Endothelial cell of umbilical vein (primary cell): ENCODE measurements at regions not wholly inside any gene's neighbourhood (a gene's known extent, or its start where the extent isn't known, plus 50 kb on each side); places are given as distances from the start of the nearest gene placed in this dataset.

Experiments
- BruUV-seq: library from RNA; stranded (reverse); fragments of 400-500 nt; replicated peaks from 2 replicates; lab custom pipeline; 2021; lab: Mats Ljungman, UMichigan
- CTCF ChIA-PET: fragments of 300-600, 350-600 bp; sonication (Branson Sonifier 250); formaldehyde crosslinking; loops from one replicate; lab custom pipeline; 2021; ENCODE audit warnings: antibody characterized with exemption, inconsistent platforms; lab: Charles Lee
- POLR2A ChIA-PET: fragments of 300-600, 350-600 bp; sonication (Branson Sonifier 250); formaldehyde crosslinking; loops from one replicate; lab custom pipeline; 2021; ENCODE audit warnings: antibody characterized with exemption, inconsistent platforms; lab: Charles Lee
- DNase-seq: peaks from one replicate; pipeline ENCODE4 v3.0.0-alpha.2; 2011; ENCODE audit warnings: low read depth, low spot score
- FAIRE-seq: peaks from 2 replicates; lab custom pipeline; 2011; peaks lifted over from hg19 to GRCh38; lab: Jason Lieb, UNC
- H2AFZ ChIP-seq: 2 replicates; pipeline ENCODE4 v1.6.0; 2012; ENCODE audit warnings: low read depth, low read length, control low read depth, inconsistent platforms
- H3K27ac ChIP-seq: 2 replicates; pipeline ENCODE4 v1.5.1; 2011; ENCODE audit warnings: low read depth, mild to moderate bottlenecking, control low read depth, low read length, moderate library complexity; ENCODE audit not compliant: insufficient read depth
- H3K27me3 ChIP-seq, 2 experiments: 2 replicates each; pipeline versions ENCODE4 v1.6.0 to v1.6.1; 2011; ENCODE audit warnings: low read length in 2 of 2, mixed read lengths in 1 of 2; ENCODE audit not compliant: control insufficient read depth in 2 of 2, insufficient read depth in 2 of 2
- H3K36me3 ChIP-seq, 2 experiments: 2 replicates in 1 of 2; 3 replicates in 1 of 2; pipeline ENCODE4 v1.5.1; 2011; ENCODE audit warnings: low read length in 2 of 2, mild to moderate bottlenecking in 1 of 2, moderate library complexity in 1 of 2; ENCODE audit not compliant: control insufficient read depth in 2 of 2, insufficient read depth in 2 of 2; ENCODE audit errors: extremely low read depth in 1 of 2
- H3K4me1 ChIP-seq: 3 replicates; pipeline ENCODE4 v1.5.1; 2011; ENCODE audit warnings: mild to moderate bottlenecking, low read length; ENCODE audit not compliant: control insufficient read depth, insufficient read depth; ENCODE audit errors: extremely low read depth
- H3K4me2 ChIP-seq: 2 replicates; pipeline ENCODE4 v1.6.1; 2011; ENCODE audit warnings: low read length, control low read depth, mixed read lengths; ENCODE audit not compliant: insufficient read depth
- H3K4me3 ChIP-seq, 3 experiments: fragments of 200-600 bp in 1 of 3; sonication (generic), shearing (Covaris generic) in 1 of 3; replicated peaks in 1 of 3; 2 replicates each; pipeline ENCODE4 v1.5.1; 2011 to 2016; ENCODE audit warnings: control low read depth in 3 of 3, low read length in 3 of 3, mild to moderate bottlenecking in 2 of 3, inconsistent platforms in 1 of 3, low read depth in 1 of 3, moderate library complexity in 1 of 3; ENCODE audit not compliant: insufficient read depth in 1 of 3
- H3K79me2 ChIP-seq: 2 replicates; pipeline ENCODE4 v1.6.0; 2012; ENCODE audit warnings: low read length, inconsistent platforms; ENCODE audit not compliant: control insufficient read depth, insufficient read depth
- H3K9ac ChIP-seq: replicated peaks from 2 replicates; pipeline ENCODE3; 2011; ENCODE audit warnings: low read length, control low read depth; ENCODE audit not compliant: insufficient read depth; ENCODE audit errors: extremely low read depth
- H3K9me1 ChIP-seq: replicated peaks from 3 replicates; pipeline ENCODE4 v1.6.0; 2011; ENCODE audit warnings: mild to moderate bottlenecking, low read length; ENCODE audit not compliant: control insufficient read depth, insufficient read depth; ENCODE audit errors: extremely low read depth
- H3K9me3 ChIP-seq: replicated peaks from 2 replicates; pipeline ENCODE4 v1.5.1; 2012; ENCODE audit warnings: low read length, inconsistent platforms; ENCODE audit not compliant: control insufficient read depth, insufficient read depth
- H4K20me1 ChIP-seq: replicated peaks from 2 replicates; pipeline ENCODE3; 2011; ENCODE audit warnings: mild to moderate bottlenecking, low read length; ENCODE audit not compliant: control insufficient read depth, insufficient read depth; ENCODE audit errors: extremely low read depth
- EZH2 ChIP-seq: IDR thresholded peaks from 2 replicates; pipeline ENCODE4 v1.6.1; 2012; ENCODE audit warnings: borderline replicate concordance, low read depth, mild to moderate bottlenecking, moderate library complexity, low read length, inconsistent platforms; ENCODE audit not compliant: severe bottlenecking
- FOS ChIP-seq: IDR thresholded peaks from 2 replicates; pipeline ENCODE4 v1.6.1; 2011; ENCODE audit warnings: mild to moderate bottlenecking, low read length, moderate library complexity, borderline replicate concordance; ENCODE audit not compliant: insufficient read depth
- GATA2 ChIP-seq: IDR thresholded peaks from 2 replicates; pipeline ENCODE4 v1.7.0; 2011; ENCODE audit warnings: low read depth, mild to moderate bottlenecking, moderate library complexity, mixed read lengths, low read length; ENCODE audit not compliant: insufficient read length, insufficient read depth
- JUN ChIP-seq: IDR thresholded peaks from 2 replicates; pipeline ENCODE4 v1.6.1; 2011; ENCODE audit warnings: borderline replicate concordance, low read depth; ENCODE audit not compliant: insufficient read length, insufficient read depth
- MYC ChIP-seq: IDR thresholded peaks from one replicate; pipeline ENCODE4 v1.6.1; 2011; ENCODE audit warnings: mild to moderate bottlenecking, low read depth, low read length
- POLR2A ChIP-seq: IDR thresholded peaks from 2 replicates; pipeline ENCODE4 v1.6.1; 2012; ENCODE audit warnings: low read depth, mild to moderate bottlenecking, control low read depth, low read length
- POLR2AphosphoS5 ChIP-seq: IDR thresholded peaks from 2 replicates; pipeline ENCODE4 v1.6.1; 2012; ENCODE audit warnings: low read depth, mild to moderate bottlenecking, control low read depth, low read length, moderate library complexity; ENCODE audit not compliant: insufficient read depth
- dilution Hi-C: fragments of 300-500 bp; cut with MboI; formaldehyde crosslinking; loops from one replicate; pipeline ENCODE4 v1.15.0; 2019; ENCODE audit warnings: low sequenced_read_pairs; ENCODE audit not compliant: extremely low pct_ligation_motif_present
- intact Hi-C: fragments of 100-400 bp; cut with micrococcal nuclease; formaldehyde crosslinking; loops from one replicate; pipeline ENCODE4 v1.10.0; 2022
- TF ChIP-seq, protein P1 (sequence below): IDR thresholded peaks from 2 replicates; pipeline ENCODE4 v1.6.1; 2011; ENCODE audit not compliant: insufficient read depth, insufficient read length
- TF ChIP-seq, protein P2 (sequence below), 2 donors: IDR thresholded peaks; 1 replicate in 1 of 2; 2 replicates in 1 of 2; pipeline ENCODE4 v1.5.1; 2011; ENCODE audit warnings: low read length in 2 of 2, mild to moderate bottlenecking in 2 of 2, moderate library complexity in 2 of 2, control low read depth in 1 of 2, inconsistent platforms in 1 of 2, low read depth in 1 of 2; ENCODE audit not compliant: insufficient read depth in 1 of 2; ENCODE audit errors: extremely low read depth in 1 of 2

GRCh38 chr15:70322051-70322668 lies 224.4 kb upstream of the TLE3 start:
- no peaks in the 10 kb centered on the region for H4K20me1 ChIP-seq
- dilution Hi-C loops, result no loop called here
- no peaks in the 10 kb centered on the region for H3K9me3 ChIP-seq
- H3K79me2 ChIP-seq, result no peaks in the 10 kb centered on the region
- no peak overlapping the region for H3K4me2 ChIP-seq
- no peaks in the 10 kb centered on the region for H3K4me1 ChIP-seq
- no peak for TF ChIP-seq GATA2
- TF ChIP-seq POLR2AphosphoS5, result no peak
- no peak for TF ChIP-seq POLR2A
- no peak for TF ChIP-seq EZH2
- no peak for TF ChIP-seq FOS
- TF ChIP-seq, protein P1, sequence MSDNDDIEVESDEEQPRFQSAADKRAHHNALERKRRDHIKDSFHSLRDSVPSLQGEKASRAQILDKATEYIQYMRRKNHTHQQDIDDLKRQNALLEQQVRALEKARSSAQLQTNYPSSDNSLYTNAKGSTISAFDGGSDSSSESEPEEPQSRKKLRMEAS, result no peak
- TF ChIP-seq, protein P2, sequence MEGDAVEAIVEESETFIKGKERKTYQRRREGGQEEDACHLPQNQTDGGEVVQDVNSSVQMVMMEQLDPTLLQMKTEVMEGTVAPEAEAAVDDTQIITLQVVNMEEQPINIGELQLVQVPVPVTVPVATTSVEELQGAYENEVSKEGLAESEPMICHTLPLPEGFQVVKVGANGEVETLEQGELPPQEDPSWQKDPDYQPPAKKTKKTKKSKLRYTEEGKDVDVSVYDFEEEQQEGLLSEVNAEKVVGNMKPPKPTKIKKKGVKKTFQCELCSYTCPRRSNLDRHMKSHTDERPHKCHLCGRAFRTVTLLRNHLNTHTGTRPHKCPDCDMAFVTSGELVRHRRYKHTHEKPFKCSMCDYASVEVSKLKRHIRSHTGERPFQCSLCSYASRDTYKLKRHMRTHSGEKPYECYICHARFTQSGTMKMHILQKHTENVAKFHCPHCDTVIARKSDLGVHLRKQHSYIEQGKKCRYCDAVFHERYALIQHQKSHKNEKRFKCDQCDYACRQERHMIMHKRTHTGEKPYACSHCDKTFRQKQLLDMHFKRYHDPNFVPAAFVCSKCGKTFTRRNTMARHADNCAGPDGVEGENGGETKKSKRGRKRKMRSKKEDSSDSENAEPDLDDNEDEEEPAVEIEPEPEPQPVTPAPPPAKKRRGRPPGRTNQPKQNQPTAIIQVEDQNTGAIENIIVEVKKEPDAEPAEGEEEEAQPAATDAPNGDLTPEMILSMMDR (IDR thresholded peaks at IDR 0.05; ENCODE audit: extremely low read depth in 1 of 2, insufficient read depth in 1 of 2, low read depth in 1 of 2, low read length in 2 of 2), result no peak
- no peak for TF ChIP-seq MYC
- TF ChIP-seq JUN, result no peak
- H3K9me1 ChIP-seq, result no peaks in the 10 kb centered on the region
- H3K27ac ChIP-seq, result no peak overlapping the region
- H2AFZ ChIP-seq, result no peak overlapping the region
- BruUV-seq, result no TSS peak
- no peak overlapping the region for H3K9ac ChIP-seq
- H3K27me3 ChIP-seq, result peaks cover 0 to 3% of the 10 kb centered on the region in 2 experiments
- DNase-seq (no peak), FAIRE-seq (no peak)
- POLR2A ChIA-PET, result no interaction called here
- intact Hi-C loops, result no loop called here
- H3K4me3 ChIP-seq, result no peak overlapping the region
- CTCF ChIA-PET, result no interaction called here
- H3K36me3 ChIP-seq, result no peaks in the 10 kb centered on the region
